HepG2 (cell line): ENCODE measurements at regions not wholly inside any gene's neighbourhood (a gene's known extent, or its start where the extent isn't known, plus 50 kb on each side); places are given as distances from the start of the nearest gene placed in this dataset.

Source experiments
- CCAR2 ChIP-seq: fragments of 200-400 bp; formaldehyde crosslinking; optimal IDR thresholded peaks from 2 replicates; pipeline ENCODE3; 2018; ENCODE audit warnings: low read depth, mild to moderate bottlenecking, low read length, moderate library complexity
- CENPT ChIP-seq: sonication (generic); formaldehyde crosslinking; IDR thresholded peaks from 2 replicates; pipeline ENCODE4 v1.8.0; 2022; ENCODE audit warnings: low read depth, mild to moderate bottlenecking, moderate library complexity, missing genetic modification reagents
- ETV6 ChIP-seq: sonication (generic); formaldehyde crosslinking; conservative IDR thresholded peaks from 2 replicates; pipeline ENCODE4 v1.4.0; 2020; ENCODE audit warnings: missing genetic modification reagents
- JDP2 ChIP-seq: sonication (generic); formaldehyde crosslinking; IDR thresholded peaks from 2 replicates; pipeline ENCODE4 v1.8.1; 2022; ENCODE audit warnings: missing genetic modification reagents, borderline replicate concordance
- JUND ChIP-seq: sonication (generic); formaldehyde crosslinking; IDR thresholded peaks from 2 replicates; pipeline ENCODE4 v1.8.0; 2022; ENCODE audit warnings: mild to moderate bottlenecking, missing genetic modification reagents
- MAZ ChIP-seq, 2 experiments: sonication (generic) in 1 of 2; formaldehyde crosslinking in 1 of 2; IDR thresholded peaks; 2 replicates each; pipeline versions ENCODE4 v1.5.0 to v1.6.1; 2012 to 2020; ENCODE audit warnings: low read depth in 2 of 2, mild to moderate bottlenecking in 2 of 2, borderline replicate concordance in 1 of 2, improper control_type of control experiment in 1 of 2, low read length in 1 of 2, missing genetic modification reagents in 1 of 2, moderate library complexity in 1 of 2
- MED1 ChIP-seq: sonication (generic); formaldehyde crosslinking; IDR thresholded peaks from 2 replicates; pipeline ENCODE4 v1.4.0; 2020; ENCODE audit warnings: missing genetic modification reagents
- MEF2D ChIP-seq: sonication (generic); formaldehyde crosslinking; IDR thresholded peaks from 2 replicates; pipeline ENCODE4 v1.5.1; 2020; ENCODE audit warnings: mild to moderate bottlenecking, missing genetic modification reagents
- NFRKB ChIP-seq: fragments of 450-650 bp; IDR thresholded peaks from 2 replicates; pipeline ENCODE4 v1.6.1; 2017
- POGZ ChIP-seq: sonication (generic); formaldehyde crosslinking; IDR thresholded peaks from 2 replicates; pipeline ENCODE4 v1.4.0; 2020; ENCODE audit warnings: mild to moderate bottlenecking, missing genetic modification reagents
- POLR2A ChIP-seq, 2 experiments: IDR thresholded peaks; 2 replicates each; pipeline ENCODE4 v1.6.1; 2011; ENCODE audit warnings: low read depth in 2 of 2, low read length in 2 of 2, mild to moderate bottlenecking in 1 of 2, moderate library complexity in 1 of 2; ENCODE audit not compliant: insufficient read depth in 1 of 2
- RARA ChIP-seq: IDR thresholded peaks from 2 replicates; pipeline ENCODE4 v1.6.1; 2016; ENCODE audit warnings: missing genetic modification reagents, missing compliant biosample characterization
- SALL1 ChIP-seq: sonication (generic); formaldehyde crosslinking; IDR thresholded peaks from 2 replicates; pipeline ENCODE4 v1.8.0; 2022; ENCODE audit warnings: mild to moderate bottlenecking, missing genetic modification reagents
- SMC3 ChIP-seq: IDR thresholded peaks from 2 replicates; pipeline ENCODE4 v1.6.1; 2011; ENCODE audit warnings: low read length, improper control_type of control experiment
- STAT5B ChIP-seq: sonication (generic); formaldehyde crosslinking; IDR thresholded peaks from 2 replicates; pipeline ENCODE4 v1.4.0; 2020; ENCODE audit warnings: missing genetic modification reagents
- TRIM24 ChIP-seq: sonication (generic); formaldehyde crosslinking; IDR thresholded peaks from 2 replicates; pipeline ENCODE4 v1.8.0; 2022; ENCODE audit warnings: mild to moderate bottlenecking, missing genetic modification reagents
- XRCC5 ChIP-seq: fragments of 200-400 bp; formaldehyde crosslinking; optimal IDR thresholded peaks from 2 replicates; pipeline ENCODE3; 2017; ENCODE audit warnings: mild to moderate bottlenecking, low read length
- YEATS4 ChIP-seq: sonication (generic); formaldehyde crosslinking; IDR thresholded peaks from 2 replicates; pipeline ENCODE4 v1.4.0; 2020; ENCODE audit warnings: missing genetic modification reagents, borderline replicate concordance
- ZMYM4 ChIP-seq: sonication (generic); formaldehyde crosslinking; IDR thresholded peaks from 2 replicates; pipeline ENCODE4 v1.8.1; 2023; ENCODE audit warnings: mild to moderate bottlenecking, missing genetic modification reagents
- ZNF143 ChIP-seq: sonication (generic); formaldehyde crosslinking; IDR thresholded peaks from 2 replicates; pipeline ENCODE4 v1.4.0; 2020; ENCODE audit warnings: missing genetic modification reagents
- ZNF17 ChIP-seq: sonication (generic); formaldehyde crosslinking; IDR thresholded peaks from 2 replicates; pipeline ENCODE4 v1.5.0; 2020; ENCODE audit warnings: mild to moderate bottlenecking, missing genetic modification reagents
- ZNF530 ChIP-seq: sonication (generic); formaldehyde crosslinking; IDR thresholded peaks from 2 replicates; pipeline ENCODE4 v1.5.0; 2020; ENCODE audit warnings: low read depth, mild to moderate bottlenecking, missing genetic modification reagents
- ZNF878 ChIP-seq: sonication (generic); formaldehyde crosslinking; IDR thresholded peaks from 2 replicates; pipeline ENCODE4 v1.8.1; 2023; ENCODE audit warnings: mild to moderate bottlenecking, missing genetic modification reagents, moderate library complexity
- TF ChIP-seq, protein P1 (sequence below): sonication (generic); formaldehyde crosslinking; IDR thresholded peaks from 2 replicates; pipeline ENCODE4 v1.5.0; 2020; ENCODE audit warnings: missing genetic modification reagents
- TF ChIP-seq, protein P2 (sequence below): sonication (generic); formaldehyde crosslinking; IDR thresholded peaks from 2 replicates; pipeline ENCODE4 v1.5.1; 2020; ENCODE audit warnings: mild to moderate bottlenecking, missing genetic modification reagents, borderline replicate concordance

DNA sequence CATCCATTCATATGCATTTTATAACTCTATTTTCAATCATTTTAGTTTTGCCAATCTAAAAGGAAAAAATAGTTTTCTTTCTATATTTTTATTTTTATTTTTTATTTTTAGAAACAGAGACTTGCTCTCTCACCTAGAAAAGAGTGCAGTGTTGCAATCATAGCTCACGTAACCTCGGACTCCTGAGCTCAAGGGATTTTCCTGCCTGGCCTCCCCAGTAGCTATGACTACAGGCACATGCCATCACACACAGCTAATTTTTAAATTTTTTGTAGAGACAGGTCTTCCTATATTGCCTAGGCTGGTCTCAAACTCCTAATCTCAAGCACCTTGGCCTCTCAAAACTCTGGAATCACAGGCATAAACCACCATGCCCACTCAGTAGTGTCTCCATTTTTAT lies 125.5 kb upstream of the XIRP2 start (continued):
- TF ChIP-seq MED1 (0 out of 2 replicates have a peak, but pooled peaks have one; percentile 33), MAZ (IDR thresholded peaks at IDR 0.05; ENCODE audit: borderline replicate concordance, low read depth, low read length) (no peak), MAZ (CRISPR knock-in tag; IDR thresholded peaks at IDR 0.05; ENCODE audit: low read depth) (no peak), SMC3 (peak; percentile 32; the same call in 1 of the 2 replicates), TRIM24 (CRISPR knock-in tag) (peak; percentile 76; the same call in 1 of the 2 replicates), JUND (CRISPR knock-in tag) (no peak), ZNF17 (no peak), RARA (CRISPR knock-in tag) (peak; percentile 51; the same call in 1 of the 2 replicates), YEATS4 (no peak), ZMYM4 (CRISPR knock-in tag) (peak; percentile 53; the same call in 1 of the 2 replicates), ZNF530 (CRISPR knock-in tag) (no peak), JDP2 (CRISPR knock-in tag) (no peak), POGZ (CRISPR knock-in tag) (peak; percentile 45; the same call in 1 of the 2 replicates), SALL1 (CRISPR knock-in tag) (peak; percentile 37; the same call in 1 of the 2 replicates), POLR2A (IDR thresholded peaks at IDR 0.05; ENCODE audit: insufficient read depth in 1 of 2, low read depth in 2 of 2, low read length in 2 of 2) (no peak), CCAR2 (no peak), NFRKB (no peak), ZNF143 (no peak), STAT5B (CRISPR knock-in tag) (no peak), MEF2D (CRISPR knock-in tag) (peak; percentile 65; the same call in 1 of the 2 replicates), ZNF878 (no peak), XRCC5 (no peak), CENPT (CRISPR knock-in tag) (no peak), ETV6 (CRISPR knock-in tag) (no peak)
- TF ChIP-seq, protein P1, sequence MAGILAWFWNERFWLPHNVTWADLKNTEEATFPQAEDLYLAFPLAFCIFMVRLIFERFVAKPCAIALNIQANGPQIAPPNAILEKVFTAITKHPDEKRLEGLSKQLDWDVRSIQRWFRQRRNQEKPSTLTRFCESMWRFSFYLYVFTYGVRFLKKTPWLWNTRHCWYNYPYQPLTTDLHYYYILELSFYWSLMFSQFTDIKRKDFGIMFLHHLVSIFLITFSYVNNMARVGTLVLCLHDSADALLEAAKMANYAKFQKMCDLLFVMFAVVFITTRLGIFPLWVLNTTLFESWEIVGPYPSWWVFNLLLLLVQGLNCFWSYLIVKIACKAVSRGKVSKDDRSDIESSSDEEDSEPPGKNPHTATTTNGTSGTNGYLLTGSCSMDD (CRISPR knock-in tag) = no peak
- TF ChIP-seq, protein P2, sequence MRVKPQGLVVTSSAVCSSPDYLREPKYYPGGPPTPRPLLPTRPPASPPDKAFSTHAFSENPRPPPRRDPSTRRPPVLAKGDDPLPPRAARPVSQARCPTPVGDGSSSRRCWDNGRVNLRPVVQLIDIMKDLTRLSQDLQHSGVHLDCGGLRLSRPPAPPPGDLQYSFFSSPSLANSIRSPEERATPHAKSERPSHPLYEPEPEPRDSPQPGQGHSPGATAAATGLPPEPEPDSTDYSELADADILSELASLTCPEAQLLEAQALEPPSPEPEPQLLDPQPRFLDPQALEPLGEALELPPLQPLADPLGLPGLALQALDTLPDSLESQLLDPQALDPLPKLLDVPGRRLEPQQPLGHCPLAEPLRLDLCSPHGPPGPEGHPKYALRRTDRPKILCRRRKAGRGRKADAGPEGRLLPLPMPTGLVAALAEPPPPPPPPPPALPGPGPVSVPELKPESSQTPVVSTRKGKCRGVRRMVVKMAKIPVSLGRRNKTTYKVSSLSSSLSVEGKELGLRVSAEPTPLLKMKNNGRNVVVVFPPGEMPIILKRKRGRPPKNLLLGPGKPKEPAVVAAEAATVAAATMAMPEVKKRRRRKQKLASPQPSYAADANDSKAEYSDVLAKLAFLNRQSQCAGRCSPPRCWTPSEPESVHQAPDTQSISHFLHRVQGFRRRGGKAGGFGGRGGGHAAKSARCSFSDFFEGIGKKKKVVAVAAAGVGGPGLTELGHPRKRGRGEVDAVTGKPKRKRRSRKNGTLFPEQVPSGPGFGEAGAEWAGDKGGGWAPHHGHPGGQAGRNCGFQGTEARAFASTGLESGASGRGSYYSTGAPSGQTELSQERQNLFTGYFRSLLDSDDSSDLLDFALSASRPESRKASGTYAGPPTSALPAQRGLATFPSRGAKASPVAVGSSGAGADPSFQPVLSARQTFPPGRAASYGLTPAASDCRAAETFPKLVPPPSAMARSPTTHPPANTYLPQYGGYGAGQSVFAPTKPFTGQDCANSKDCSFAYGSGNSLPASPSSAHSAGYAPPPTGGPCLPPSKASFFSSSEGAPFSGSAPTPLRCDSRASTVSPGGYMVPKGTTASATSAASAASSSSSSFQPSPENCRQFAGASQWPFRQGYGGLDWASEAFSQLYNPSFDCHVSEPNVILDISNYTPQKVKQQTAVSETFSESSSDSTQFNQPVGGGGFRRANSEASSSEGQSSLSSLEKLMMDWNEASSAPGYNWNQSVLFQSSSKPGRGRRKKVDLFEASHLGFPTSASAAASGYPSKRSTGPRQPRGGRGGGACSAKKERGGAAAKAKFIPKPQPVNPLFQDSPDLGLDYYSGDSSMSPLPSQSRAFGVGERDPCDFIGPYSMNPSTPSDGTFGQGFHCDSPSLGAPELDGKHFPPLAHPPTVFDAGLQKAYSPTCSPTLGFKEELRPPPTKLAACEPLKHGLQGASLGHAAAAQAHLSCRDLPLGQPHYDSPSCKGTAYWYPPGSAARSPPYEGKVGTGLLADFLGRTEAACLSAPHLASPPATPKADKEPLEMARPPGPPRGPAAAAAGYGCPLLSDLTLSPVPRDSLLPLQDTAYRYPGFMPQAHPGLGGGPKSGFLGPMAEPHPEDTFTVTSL (CRISPR knock-in tag) = peak; percentile 72; the same call in 1 of the 2 replicates
